ENCODE measurements at regions not wholly inside any gene's neighbourhood (a gene's known extent, or its start where the extent isn't known, plus 50 kb on each side); places are given as distances from the start of the nearest gene placed in this dataset.

DNA sequence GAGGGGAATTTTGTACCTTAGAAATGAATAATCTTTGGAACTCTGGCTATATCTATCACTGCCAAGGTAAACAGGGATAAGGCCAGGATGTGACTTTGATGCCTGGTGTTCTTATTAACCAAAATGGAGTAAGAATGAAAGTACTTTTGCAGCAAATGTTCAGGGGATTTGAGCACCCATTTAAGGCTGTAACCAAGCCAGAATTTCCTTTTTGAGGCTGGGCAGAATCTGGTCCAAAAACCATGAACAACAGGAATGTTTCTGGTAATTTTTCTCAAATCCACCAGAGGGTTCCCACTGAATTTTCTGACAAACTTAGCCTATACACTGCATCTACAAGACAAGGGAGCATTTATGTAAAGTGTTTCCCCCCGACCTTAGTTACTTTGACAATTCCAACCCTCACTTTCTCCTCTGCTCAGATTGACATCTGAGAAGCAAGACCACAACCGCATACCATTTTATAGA is 120.6 kb downstream of the BAMBI start:
- TF ChIP-seq, protein P1, sequence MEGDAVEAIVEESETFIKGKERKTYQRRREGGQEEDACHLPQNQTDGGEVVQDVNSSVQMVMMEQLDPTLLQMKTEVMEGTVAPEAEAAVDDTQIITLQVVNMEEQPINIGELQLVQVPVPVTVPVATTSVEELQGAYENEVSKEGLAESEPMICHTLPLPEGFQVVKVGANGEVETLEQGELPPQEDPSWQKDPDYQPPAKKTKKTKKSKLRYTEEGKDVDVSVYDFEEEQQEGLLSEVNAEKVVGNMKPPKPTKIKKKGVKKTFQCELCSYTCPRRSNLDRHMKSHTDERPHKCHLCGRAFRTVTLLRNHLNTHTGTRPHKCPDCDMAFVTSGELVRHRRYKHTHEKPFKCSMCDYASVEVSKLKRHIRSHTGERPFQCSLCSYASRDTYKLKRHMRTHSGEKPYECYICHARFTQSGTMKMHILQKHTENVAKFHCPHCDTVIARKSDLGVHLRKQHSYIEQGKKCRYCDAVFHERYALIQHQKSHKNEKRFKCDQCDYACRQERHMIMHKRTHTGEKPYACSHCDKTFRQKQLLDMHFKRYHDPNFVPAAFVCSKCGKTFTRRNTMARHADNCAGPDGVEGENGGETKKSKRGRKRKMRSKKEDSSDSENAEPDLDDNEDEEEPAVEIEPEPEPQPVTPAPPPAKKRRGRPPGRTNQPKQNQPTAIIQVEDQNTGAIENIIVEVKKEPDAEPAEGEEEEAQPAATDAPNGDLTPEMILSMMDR (IDR thresholded peaks at IDR 0.05), result no peak
- no peak for TF ChIP-seq POLR2A (IDR thresholded peaks at IDR 0.05; ENCODE audit: low read depth)
- TF ChIP-seq POLR2AphosphoS5 (IDR thresholded peaks at IDR 0.05), result no peak
